GM12874 (cell line): ENCODE measurements at regions not wholly inside any gene's neighbourhood (a gene's known extent, or its start where the extent isn't known, plus 50 kb on each side); places are given as distances from the start of the nearest gene placed in this dataset.

Experiments used
- TF ChIP-seq, protein P1 (sequence below): IDR thresholded peaks from 2 replicates; pipeline ENCODE4 v1.5.1; 2011; ENCODE audit warnings: low read depth, mild to moderate bottlenecking, control low read depth, low read length, moderate library complexity; ENCODE audit not compliant: insufficient read depth

DNA sequence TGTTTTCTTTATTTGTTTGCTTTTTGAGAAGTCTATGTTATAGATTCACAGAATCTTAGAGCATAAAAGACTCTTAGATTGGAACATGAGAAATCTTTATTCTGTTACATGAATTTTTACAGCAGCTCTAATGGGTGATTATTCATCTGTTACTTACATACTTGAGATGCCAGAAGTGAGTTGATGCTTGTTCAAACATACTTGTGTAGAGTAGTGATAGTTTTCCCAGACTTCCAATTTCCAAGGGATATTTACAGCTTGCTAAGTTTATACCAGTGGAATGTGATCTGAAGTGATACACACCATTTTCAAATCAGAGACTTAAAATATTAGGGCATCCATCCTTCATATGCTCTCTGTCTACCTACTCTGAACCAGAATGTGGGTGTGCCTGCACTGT, 252.9 kb upstream of the SMIM31 start:
- TF ChIP-seq, protein P1, sequence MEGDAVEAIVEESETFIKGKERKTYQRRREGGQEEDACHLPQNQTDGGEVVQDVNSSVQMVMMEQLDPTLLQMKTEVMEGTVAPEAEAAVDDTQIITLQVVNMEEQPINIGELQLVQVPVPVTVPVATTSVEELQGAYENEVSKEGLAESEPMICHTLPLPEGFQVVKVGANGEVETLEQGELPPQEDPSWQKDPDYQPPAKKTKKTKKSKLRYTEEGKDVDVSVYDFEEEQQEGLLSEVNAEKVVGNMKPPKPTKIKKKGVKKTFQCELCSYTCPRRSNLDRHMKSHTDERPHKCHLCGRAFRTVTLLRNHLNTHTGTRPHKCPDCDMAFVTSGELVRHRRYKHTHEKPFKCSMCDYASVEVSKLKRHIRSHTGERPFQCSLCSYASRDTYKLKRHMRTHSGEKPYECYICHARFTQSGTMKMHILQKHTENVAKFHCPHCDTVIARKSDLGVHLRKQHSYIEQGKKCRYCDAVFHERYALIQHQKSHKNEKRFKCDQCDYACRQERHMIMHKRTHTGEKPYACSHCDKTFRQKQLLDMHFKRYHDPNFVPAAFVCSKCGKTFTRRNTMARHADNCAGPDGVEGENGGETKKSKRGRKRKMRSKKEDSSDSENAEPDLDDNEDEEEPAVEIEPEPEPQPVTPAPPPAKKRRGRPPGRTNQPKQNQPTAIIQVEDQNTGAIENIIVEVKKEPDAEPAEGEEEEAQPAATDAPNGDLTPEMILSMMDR: no peak

DNA sequence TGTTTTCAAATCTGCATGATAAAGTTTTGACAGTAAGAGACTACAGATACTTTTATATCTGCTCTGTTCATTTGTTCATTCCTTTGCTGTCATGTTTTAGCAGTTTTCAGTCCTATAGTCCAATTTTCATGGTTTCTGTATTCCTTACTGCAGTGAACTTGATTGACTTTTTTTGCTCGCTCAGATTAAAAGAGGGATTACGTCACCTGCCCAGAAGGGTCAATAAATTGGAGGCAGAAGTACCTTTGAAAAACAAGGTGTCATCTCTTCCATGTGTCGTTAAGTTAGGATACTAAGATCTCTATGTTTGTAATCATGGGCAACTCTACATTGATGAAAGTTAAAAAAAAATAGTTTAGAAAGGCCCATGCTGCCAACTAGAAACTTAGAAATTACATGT, 250.1 kb upstream of the SMIM31 start:
- TF ChIP-seq, protein P1: no peak

DNA sequence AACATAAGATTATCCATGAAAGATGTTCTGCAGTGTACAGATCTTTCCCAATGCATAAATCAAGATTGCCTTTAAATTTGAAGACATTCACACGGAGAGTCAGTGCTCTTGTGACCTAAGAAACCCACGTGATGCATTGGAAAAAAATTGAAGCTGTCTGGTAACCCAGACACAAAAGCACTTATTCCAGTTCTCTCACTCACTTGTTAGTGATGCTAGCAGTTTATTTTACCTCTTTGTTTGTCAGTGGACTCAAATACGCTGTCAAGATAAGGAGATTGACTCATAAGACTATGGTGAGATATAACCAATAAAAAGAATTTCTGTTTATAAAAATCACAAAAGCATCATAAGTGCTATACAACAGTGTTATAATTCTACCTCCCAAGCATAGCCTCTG, 245.8 kb upstream of the SMIM31 start:
- TF ChIP-seq, protein P1: no peak

DNA sequence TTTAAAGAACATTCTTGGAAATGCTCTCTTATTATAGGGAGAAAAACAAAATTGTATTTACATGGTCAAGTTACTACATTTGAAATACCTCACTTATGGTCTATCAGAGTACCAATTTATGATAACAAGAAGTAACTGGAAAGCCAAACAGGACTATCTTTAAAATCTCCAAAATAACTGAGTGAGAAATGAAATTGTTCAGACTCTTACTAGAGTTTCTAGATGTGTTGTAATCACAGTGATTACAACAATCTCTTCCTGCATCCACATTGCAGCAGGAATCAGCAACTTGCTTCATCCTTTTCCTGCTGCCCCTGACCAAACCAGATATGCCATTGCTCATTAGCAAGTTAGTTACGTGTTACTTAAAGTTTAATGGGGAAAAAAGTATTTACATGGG, 245.2 kb upstream of the SMIM31 start:
- TF ChIP-seq, protein P1: no peak

DNA sequence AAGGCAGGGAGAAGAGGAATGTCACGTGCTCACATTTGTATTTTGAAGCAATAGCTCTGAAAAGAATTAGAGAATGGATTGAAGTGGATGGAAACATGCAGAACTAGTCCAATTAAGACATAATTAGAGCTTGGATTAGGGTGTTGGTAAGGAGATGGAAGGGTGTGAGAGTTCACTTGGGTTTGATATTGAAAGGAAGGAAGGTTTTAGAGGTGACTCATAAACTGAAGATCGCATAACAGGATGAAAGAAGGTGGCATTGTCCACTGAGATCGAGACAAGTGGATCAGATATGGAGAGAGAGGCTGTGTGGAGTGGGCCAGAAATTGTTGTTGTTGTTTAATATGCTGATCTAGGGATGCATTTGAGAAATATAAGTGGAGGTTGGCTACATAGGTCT, 244.0 kb upstream of the SMIM31 start:
- TF ChIP-seq, protein P1: no peak

DNA sequence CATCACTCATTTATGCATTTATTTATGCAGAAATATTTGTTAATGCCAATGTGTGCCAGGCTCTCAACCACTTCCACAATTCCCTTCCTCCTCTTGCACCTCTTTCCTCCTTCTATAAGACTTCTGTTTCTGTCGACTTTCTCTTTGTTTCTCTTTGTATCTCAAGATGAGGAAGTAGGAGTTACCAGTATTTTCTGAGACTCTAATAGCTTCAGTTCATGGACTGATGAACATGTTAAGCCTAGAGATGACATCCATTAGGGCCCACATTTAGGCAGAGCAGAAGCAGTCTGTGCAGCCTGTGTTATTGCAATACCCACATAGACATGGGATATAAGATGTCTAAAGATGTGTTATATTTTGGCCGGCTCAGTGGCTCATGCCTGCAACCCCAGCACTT, 241.8 kb upstream of the SMIM31 start:
- TF ChIP-seq, protein P1: no peak

DNA sequence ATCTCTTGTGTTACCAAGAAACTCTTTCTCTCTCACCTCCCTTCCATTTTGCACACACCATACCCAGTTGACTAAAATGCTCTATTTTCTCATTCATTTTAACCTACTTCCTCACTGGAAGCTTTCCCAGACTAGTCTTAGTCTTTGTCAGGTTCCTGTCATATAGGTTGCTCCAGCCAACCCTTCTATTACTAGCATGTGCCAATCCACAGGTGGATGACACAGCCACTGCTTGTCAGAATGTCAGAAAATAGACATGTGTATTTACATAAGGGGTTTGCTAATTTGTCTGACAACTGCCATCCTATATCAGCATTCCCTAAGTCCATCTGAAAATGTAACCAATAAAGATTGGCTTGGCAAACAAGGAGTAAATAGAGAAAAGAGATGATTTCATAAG, 239.2 kb upstream of the SMIM31 start:
- TF ChIP-seq, protein P1: no peak

DNA sequence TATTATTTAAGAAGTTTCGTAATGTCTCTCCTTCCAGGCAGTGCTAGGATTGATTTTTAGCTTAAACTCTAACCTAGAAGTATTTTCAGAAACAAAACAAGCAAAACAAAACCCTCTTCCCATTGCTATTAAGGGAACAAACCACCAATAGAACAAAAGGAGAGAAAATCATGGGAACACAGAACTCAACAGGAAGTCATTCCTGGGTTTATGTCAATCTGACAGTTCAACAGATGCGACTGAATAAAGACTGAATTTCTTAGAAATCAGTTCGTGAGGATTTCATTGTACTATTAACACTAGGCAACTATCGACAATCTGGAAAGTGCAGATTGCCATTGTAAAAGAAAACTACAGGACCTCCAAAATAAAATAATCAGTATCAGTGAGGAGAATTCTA, 229.1 kb upstream of the SMIM31 start:
- TF ChIP-seq, protein P1: no peak
